KOPT-K1 (cell line): ENCODE measurements at regions not wholly inside any gene's neighbourhood (a gene's known extent, or its start where the extent isn't known, plus 50 kb on each side); places are given as distances from the start of the nearest gene placed in this dataset.
"Not testable (repeated sequence)": the region's sequence is repeated elsewhere in the genome, so short reads cannot be mapped to it uniquely, and the experiment has no call there.

Source experiments
- H3K27ac ChIP-seq: fragments of 200-600 bp; sonication (generic); 2 replicates; pipeline ENCODE4 v1.5.1; 2016; ENCODE audit warnings: antibody characterized with exemption, mild to moderate bottlenecking, low read depth, low read length; ENCODE audit not compliant: poor library complexity, severe bottlenecking
- H3K36me3 ChIP-seq: fragments of 200-600 bp; sonication (generic); 2 replicates; pipeline ENCODE4 v1.5.1; 2017; ENCODE audit warnings: antibody characterized with exemption, mild to moderate bottlenecking, low read length, moderate library complexity; ENCODE audit not compliant: insufficient read depth
- H3K9me3 ChIP-seq: fragments of 200-600 bp; sonication (generic); 2 replicates; pipeline ENCODE4 v1.5.1; 2017; ENCODE audit warnings: antibody characterized with exemption, low read length, mild to moderate bottlenecking; ENCODE audit not compliant: insufficient read depth, poor library complexity, severe bottlenecking

DNA sequence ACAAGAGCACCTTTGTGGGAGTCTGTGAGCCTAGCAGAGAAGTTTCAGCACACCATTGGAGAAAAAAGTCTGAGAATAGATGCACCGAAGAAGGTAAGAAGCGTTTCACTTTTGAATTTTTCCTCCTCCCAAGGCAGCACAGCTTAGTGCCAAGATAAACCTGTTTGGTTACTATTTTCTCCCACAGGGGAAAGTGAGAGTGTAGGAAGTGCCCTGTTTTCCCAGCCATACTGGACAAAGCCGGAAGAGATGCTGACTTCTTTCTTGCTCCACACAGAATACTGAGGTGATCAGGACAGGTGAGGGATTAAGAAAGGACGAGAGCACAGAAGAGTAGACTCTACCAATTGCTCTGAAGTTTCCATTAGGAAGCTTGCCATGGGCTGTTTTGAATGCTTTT is 1011.0 kb upstream of the MIR17HG start:
- H3K36me3 ChIP-seq, result no peaks in the 10 kb centered on the region
- no peaks in the 10 kb centered on the region for H3K9me3 ChIP-seq
- H3K27ac ChIP-seq, result no peak overlapping the region

- not testable (repeated sequence) for H3K27ac ChIP-seq, H3K36me3 ChIP-seq, H3K9me3 ChIP-seq
Observed at GRCh38 chr13:90341348-90341747, 1006.1 kb upstream of the MIR17HG start.

GRCh38 chr13:90348477-90349136 is 998.9 kb upstream of the MIR17HG start:
- not testable (repeated sequence) for H3K9me3 ChIP-seq, H3K36me3 ChIP-seq, H3K27ac ChIP-seq

DNA sequence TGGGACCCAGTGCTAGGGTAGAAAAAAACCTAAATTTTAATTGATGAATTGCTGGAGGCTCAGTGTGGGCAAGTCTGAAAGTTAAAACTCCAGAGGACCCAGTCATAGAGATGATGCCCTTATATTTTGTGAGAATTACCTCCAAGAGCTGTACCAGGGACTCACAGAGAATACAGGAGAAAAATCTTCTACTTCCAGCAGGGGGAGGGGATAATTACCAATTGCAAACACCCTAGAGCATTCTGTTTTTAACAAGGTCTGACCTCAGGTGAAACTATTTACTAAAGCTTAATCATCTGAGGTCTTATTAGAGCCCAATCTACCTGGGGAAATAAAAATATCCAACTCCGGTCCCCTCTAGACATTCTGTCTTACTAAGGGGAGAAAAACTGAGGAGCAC is 994.7 kb upstream of the MIR17HG start:
- H3K36me3 ChIP-seq, result no peaks in the 10 kb centered on the region
- H3K27ac ChIP-seq, result no peak overlapping the region
- H3K9me3 ChIP-seq, result no peaks in the 10 kb centered on the region

DNA sequence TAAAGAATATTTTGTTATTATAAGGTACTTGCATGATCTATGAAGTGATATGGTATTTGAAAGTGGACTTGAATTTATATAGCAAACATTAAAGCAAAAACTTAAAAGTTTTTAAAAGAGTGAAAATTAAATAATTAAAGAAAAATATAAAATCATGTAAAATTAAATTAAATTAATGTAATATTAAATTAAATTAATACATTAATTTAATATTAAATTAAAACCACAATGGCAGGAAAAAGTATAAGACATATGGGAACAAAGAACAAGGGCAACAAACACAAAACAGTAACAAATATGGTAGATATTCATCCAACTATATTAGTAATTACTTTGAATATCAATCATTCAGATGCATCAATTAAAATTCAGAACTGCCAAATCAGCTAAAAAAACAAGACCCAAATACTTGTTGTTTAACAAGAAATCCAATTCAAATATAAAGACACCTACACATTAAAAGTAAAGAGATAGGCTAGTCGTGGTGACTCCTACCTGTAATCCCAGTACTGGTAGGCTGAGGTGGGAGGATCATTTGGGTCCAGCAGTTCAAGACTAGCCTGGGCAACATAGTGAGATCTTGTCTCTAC is 992.2 kb upstream of the MIR17HG start:
- H3K9me3 ChIP-seq, result no peaks in the 10 kb centered on the region
- H3K36me3 ChIP-seq, result no peaks in the 10 kb centered on the region
- no peak overlapping the region for H3K27ac ChIP-seq

DNA sequence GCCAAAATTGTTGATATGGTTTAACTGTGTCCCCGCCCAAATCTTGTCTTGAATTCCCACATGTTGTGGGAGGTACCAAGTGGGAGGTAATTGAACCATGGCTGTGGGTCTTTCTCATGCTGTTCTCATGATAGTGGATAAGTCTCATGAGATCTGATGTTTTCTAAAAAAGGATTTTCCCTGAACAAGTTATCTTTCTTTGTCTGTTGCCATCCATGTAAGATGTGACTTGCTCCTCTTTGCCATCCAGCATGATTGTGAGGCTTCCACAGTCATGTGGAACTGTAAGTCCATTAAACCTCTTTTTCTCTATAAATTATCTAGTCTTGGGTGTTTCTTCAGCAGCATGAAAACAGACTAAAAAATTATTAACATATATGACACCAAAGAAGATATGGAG is 986.7 kb upstream of the MIR17HG start:
- H3K36me3 ChIP-seq, result no peaks in the 10 kb centered on the region
- H3K27ac ChIP-seq, result no peak overlapping the region
- H3K9me3 ChIP-seq, result no peaks in the 10 kb centered on the region

- H3K36me3 ChIP-seq, result no peaks in the 10 kb centered on the region
- H3K27ac ChIP-seq, result no peak overlapping the region
- no peaks in the 10 kb centered on the region for H3K9me3 ChIP-seq
Observed at GRCh38 chr13:90362707-90363106, 984.8 kb upstream of the MIR17HG start.

DNA sequence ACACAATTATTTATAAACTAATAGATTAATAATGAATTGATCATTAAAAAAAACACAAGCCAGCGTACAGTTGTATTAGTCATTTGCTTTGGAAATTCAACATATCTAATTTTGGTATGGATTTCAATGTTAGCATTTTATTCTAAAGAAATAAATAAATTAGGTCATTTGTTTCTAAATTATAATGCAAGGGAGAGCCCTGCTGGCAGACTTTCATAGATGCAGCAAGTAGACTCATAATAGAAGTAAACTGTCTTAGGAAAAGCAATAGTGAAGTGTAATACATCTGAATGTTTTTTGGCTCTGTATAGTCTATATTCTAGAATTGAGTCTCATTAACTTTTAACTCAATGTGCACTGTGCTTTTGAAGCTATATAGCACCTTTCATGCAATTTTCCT is 982.4 kb upstream of the MIR17HG start:
- no peak overlapping the region for H3K27ac ChIP-seq
- no peaks in the 10 kb centered on the region for H3K9me3 ChIP-seq
- no peaks in the 10 kb centered on the region for H3K36me3 ChIP-seq

- Histone ChIP-seq H3K36me3 (no peaks in the 10 kb centered on the region), H3K9me3 (no peaks in the 10 kb centered on the region)
Observed at GRCh38 chr13:90374168-90374567, 973.3 kb upstream of the MIR17HG start.

DNA sequence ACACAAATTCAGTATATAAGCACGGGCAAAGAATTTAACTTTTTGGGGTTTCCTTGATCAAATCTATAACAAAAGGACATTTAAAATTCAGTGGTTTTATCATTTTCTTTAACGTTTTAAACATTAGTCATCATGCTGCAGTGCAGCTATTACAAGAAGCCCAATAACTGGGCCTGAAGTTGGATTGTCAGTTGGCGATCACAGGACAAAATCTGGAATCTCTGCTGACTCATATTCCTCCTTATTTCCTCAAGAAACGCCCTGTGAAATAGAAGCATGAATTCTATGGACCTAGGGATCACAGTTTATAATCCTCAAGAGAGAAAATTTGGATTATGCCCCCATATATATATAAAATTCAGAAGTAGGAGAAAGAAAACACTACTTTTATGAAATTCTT is 971.6 kb upstream of the MIR17HG start:
- no peaks in the 10 kb centered on the region for H3K36me3 ChIP-seq
- no peak overlapping the region for H3K27ac ChIP-seq
- H3K9me3 ChIP-seq, result no peaks in the 10 kb centered on the region

More at GRCh38 chr13:90374168-90374567, 973.3 kb upstream of the MIR17HG start:
- H3K27ac ChIP-seq, result no peak overlapping the region

GRCh38 chr13:90382425-90382824 is 965.1 kb upstream of the MIR17HG start:
- H3K9me3 ChIP-seq, result no peaks in the 10 kb centered on the region
- no peaks in the 10 kb centered on the region for H3K36me3 ChIP-seq
- no peak overlapping the region for H3K27ac ChIP-seq

- H3K9me3 ChIP-seq, result no peaks in the 10 kb centered on the region
- no peak overlapping the region for H3K27ac ChIP-seq
- no peaks in the 10 kb centered on the region for H3K36me3 ChIP-seq
Observed at GRCh38 chr13:90385781-90386489, 961.6 kb upstream of the MIR17HG start.

GRCh38 chr13:90388887-90389452 is 958.5 kb upstream of the MIR17HG start:
- H3K27ac ChIP-seq, result no peak overlapping the region
- no peaks in the 10 kb centered on the region for H3K36me3 ChIP-seq
- H3K9me3 ChIP-seq, result no peaks in the 10 kb centered on the region

DNA sequence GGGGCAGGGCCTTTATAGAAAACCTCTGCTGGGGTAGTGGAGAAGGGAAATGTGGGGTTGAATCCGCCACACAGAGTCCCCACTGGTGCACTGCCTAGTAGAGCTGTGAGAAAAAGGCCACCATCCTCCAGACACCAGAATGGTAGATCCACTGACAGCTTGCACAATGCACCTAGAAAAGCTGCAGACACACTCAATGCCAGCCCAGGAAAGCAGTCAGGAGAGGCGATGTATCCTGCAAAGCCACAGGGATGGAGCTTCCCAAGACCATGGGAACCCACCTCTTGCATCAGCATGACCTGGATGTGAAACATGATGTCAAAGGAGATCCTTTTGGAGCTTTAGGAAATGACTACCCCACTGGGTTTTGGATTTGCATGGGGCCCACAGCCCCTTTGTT is 958.0 kb upstream of the MIR17HG start:
- Histone ChIP-seq H3K27ac (no peak overlapping the region), H3K9me3 (no peaks in the 10 kb centered on the region), H3K36me3 (no peaks in the 10 kb centered on the region)

GRCh38 chr13:90393408-90393807 is 954.1 kb upstream of the MIR17HG start:
- H3K27ac ChIP-seq, result no peak overlapping the region

More at GRCh38 chr13:90393408-90393807, 954.1 kb upstream of the MIR17HG start:
- no peaks in the 10 kb centered on the region for H3K36me3 ChIP-seq
- no peaks in the 10 kb centered on the region for H3K9me3 ChIP-seq
